GM18519 (cell line): ENCODE measurements at regions not wholly inside any gene's neighbourhood (a gene's known extent, or its start where the extent isn't known, plus 50 kb on each side); places are given as distances from the start of the nearest gene placed in this dataset.
A peak's percentile ranks its signal among the peaks of the same experiment; 100 is the strongest.

Source experiments
- ATAC-seq: cut with Tn5 transposase; IDR thresholded peaks from one replicate; pipeline ENCODE4 v1.9.1; 2021; ENCODE audit warnings: mild to moderate bottlenecking, moderate library complexity; ENCODE audit not compliant: unreplicated experiment, low FRiP score

GRCh38 chr6:140052736-140053729 is 678.6 kb upstream of the CITED2 start:
- no peak for ATAC-seq

- no peak for ATAC-seq
Measured at GRCh38 chr6:140051521-140052512, 677.4 kb upstream of the CITED2 start.

GRCh38 chr6:140050101-140050995 is 675.9 kb upstream of the CITED2 start:
- no peak for ATAC-seq

- ATAC-seq: no peak
Measured at GRCh38 chr6:140049251-140049650, 674.8 kb upstream of the CITED2 start.

- ATAC-seq: no peak
Measured at GRCh38 chr6:140048202-140048790, 673.8 kb upstream of the CITED2 start.

GRCh38 chr6:140047321-140047720 is 672.9 kb upstream of the CITED2 start:
- no peak for ATAC-seq

GRCh38 chr6:140046016-140046632 is 671.7 kb upstream of the CITED2 start:
- ATAC-seq: no peak

GRCh38 chr6:140045116-140045515 is 670.7 kb upstream of the CITED2 start:
- no peak for ATAC-seq

GRCh38 chr6:140044626-140045025 is 670.2 kb upstream of the CITED2 start:
- no peak for ATAC-seq

- ATAC-seq: peak; percentile 53
Measured at GRCh38 chr6:140043762-140044378, 669.4 kb upstream of the CITED2 start.

- ATAC-seq: no peak
Measured at GRCh38 chr6:140043357-140043756, 668.9 kb upstream of the CITED2 start.

GRCh38 chr6:140041571-140042332 is 667.3 kb upstream of the CITED2 start:
- ATAC-seq: no peak

- ATAC-seq: no peak
Measured at GRCh38 chr6:140041056-140041455, 666.6 kb upstream of the CITED2 start.

GRCh38 chr6:140040396-140040795 is 665.9 kb upstream of the CITED2 start:
- ATAC-seq: peak; percentile 47

GRCh38 chr6:140039364-140039763 is 664.9 kb upstream of the CITED2 start:
- ATAC-seq: no peak

GRCh38 chr6:140036196-140036595 is 661.7 kb upstream of the CITED2 start:
- ATAC-seq: no peak

GRCh38 chr6:140032189-140032588 is 657.7 kb upstream of the CITED2 start:
- ATAC-seq: no peak

- no peak for ATAC-seq
Measured at GRCh38 chr6:140029551-140029950, 655.1 kb upstream of the CITED2 start.
